Neuronal stem cell (in vitro differentiated cells): ENCODE measurements at regions not wholly inside any gene's neighbourhood (a gene's known extent, or its start where the extent isn't known, plus 50 kb on each side); places are given as distances from the start of the nearest gene placed in this dataset.

Source experiments
- DNase-seq: peaks from one replicate; pipeline ENCODE4 v3.0.0-alpha.2; 2013; ENCODE audit warnings: low spot score
- H2AFZ ChIP-seq: one replicate; pipeline ENCODE4 v1.6.1; 2013; ENCODE audit warnings: mild to moderate bottlenecking, low read length, inconsistent platforms
- H2AK5ac ChIP-seq: 2 replicates; pipeline ENCODE4 v1.6.1; 2013; ENCODE audit warnings: low read depth, mild to moderate bottlenecking, inconsistent platforms, low read length, moderate library complexity, mixed read lengths
- H2BK120ac ChIP-seq: 2 replicates; pipeline ENCODE4 v1.6.1; 2013; ENCODE audit warnings: low read depth, mild to moderate bottlenecking, inconsistent platforms, low read length, moderate library complexity, mixed read lengths
- H2BK12ac ChIP-seq: one replicate; pipeline ENCODE4 v1.6.1; 2013; ENCODE audit warnings: low read length, inconsistent platforms
- H2BK15ac ChIP-seq: 2 replicates; pipeline ENCODE4 v1.6.1; 2013; ENCODE audit warnings: mild to moderate bottlenecking, low read length, inconsistent platforms, mixed read lengths
- H2BK5ac ChIP-seq: one replicate; pipeline ENCODE4 v1.6.1; 2013; ENCODE audit warnings: inconsistent platforms, mild to moderate bottlenecking, low read length, moderate library complexity
- H3K14ac ChIP-seq: one replicate; pipeline ENCODE4 v1.6.1; 2013; ENCODE audit warnings: low read length, inconsistent platforms
- H3K18ac ChIP-seq: 2 replicates; pipeline ENCODE4 v1.6.1; 2013; ENCODE audit warnings: low read length, inconsistent platforms
- H3K23ac ChIP-seq: 2 replicates; pipeline ENCODE4 v1.6.1; 2013; ENCODE audit warnings: low read depth, mild to moderate bottlenecking, mixed read lengths, low read length, inconsistent platforms; ENCODE audit not compliant: poor library complexity
- H3K27ac ChIP-seq: replicated peaks from 3 replicates; pipeline ENCODE4 v1.5.1; 2013; ENCODE audit warnings: low read length, inconsistent platforms
- H3K27me3 ChIP-seq, 3 experiments: 2 replicates each; pipeline ENCODE4 v1.6.1; 2013; ENCODE audit warnings: low read length in 3 of 3, mild to moderate bottlenecking in 2 of 3, inconsistent platforms in 1 of 3, low read depth in 1 of 3, mixed read lengths in 1 of 3, moderate library complexity in 1 of 3; ENCODE audit not compliant: control insufficient read depth in 3 of 3, insufficient read depth in 3 of 3
- H3K36me3 ChIP-seq, 2 donors: replicated peaks in 1 of 2; 2 replicates each; pipeline ENCODE4 v1.6.1; 2013; ENCODE audit warnings: low read length in 2 of 2; ENCODE audit not compliant: control insufficient read depth in 2 of 2, insufficient read depth in 2 of 2
- H3K4ac ChIP-seq: 2 replicates; pipeline ENCODE4 v1.6.1; 2013; ENCODE audit warnings: inconsistent platforms, mild to moderate bottlenecking, low read length, moderate library complexity
- H3K4me1 ChIP-seq, 2 donors: 1 replicate in 1 of 2; 2 replicates in 1 of 2; pipeline ENCODE4 v1.6.1; 2013; ENCODE audit warnings: low read length in 2 of 2, low read depth in 1 of 2; ENCODE audit not compliant: control insufficient read depth in 2 of 2, insufficient read depth in 1 of 2
- H3K4me2 ChIP-seq: one replicate; pipeline ENCODE4 v1.6.1; 2013; ENCODE audit warnings: mild to moderate bottlenecking, low read length, inconsistent platforms; ENCODE audit not compliant: insufficient read depth, poor library complexity, severe bottlenecking
- H3K4me3 ChIP-seq, 2 donors: 2 replicates each; pipeline ENCODE4 v1.5.1; 2013; ENCODE audit warnings: low read length in 2 of 2, mild to moderate bottlenecking in 2 of 2, inconsistent platforms in 1 of 2, moderate library complexity in 1 of 2
- H3K79me1 ChIP-seq: one replicate; pipeline ENCODE4 v1.6.1; 2013; ENCODE audit warnings: low read depth, mild to moderate bottlenecking, inconsistent platforms, low read length, moderate library complexity
- H3K9ac ChIP-seq: one replicate; pipeline ENCODE4 v1.6.1; 2013; ENCODE audit warnings: mild to moderate bottlenecking, low read depth, low read length, inconsistent platforms; ENCODE audit not compliant: poor library complexity
- H3K9me3 ChIP-seq, 2 donors: replicated peaks in 1 of 2; 2 replicates each; pipeline versions ENCODE3 to v1.6.1; 2013; ENCODE audit warnings: low read length in 2 of 2, mild to moderate bottlenecking in 2 of 2, inconsistent platforms in 1 of 2, low read depth in 1 of 2, mixed read lengths in 1 of 2, moderate library complexity in 1 of 2; ENCODE audit not compliant: control insufficient read depth in 2 of 2, insufficient read depth in 1 of 2
- H4K8ac ChIP-seq: one replicate; pipeline ENCODE4 v1.6.1; 2013; ENCODE audit warnings: low read depth, mild to moderate bottlenecking, inconsistent platforms, low read length, moderate library complexity
- H4K91ac ChIP-seq: one replicate; pipeline ENCODE4 v1.6.1; 2013; ENCODE audit warnings: low read length, low read depth, mild to moderate bottlenecking, inconsistent platforms; ENCODE audit not compliant: poor library complexity
- WGBS, 2 donors: extraction: QIAGEN DNeasy Blood & Tissue Kit; methylation state at CpG; one replicate each; pipeline ENCODE4 v1.1.7; 2013; ENCODE audit warnings: missing lambda C conversion rate in 2 of 2, mixed read lengths in 1 of 2; ENCODE audit not compliant: insufficient read length in 2 of 2, insufficient replicate concordance in 1 of 2; ENCODE audit errors: extremely low coverage in 2 of 2; 5-methylcytosine and 5-hydroxymethylcytosine counted together

GRCh38 chr14:25108291-25108690 is 58.3 kb upstream of the STXBP6 start:
- no peaks in the 10 kb centered on the region for H3K27me3 ChIP-seq
- H3K23ac ChIP-seq, result no peak overlapping the region
- H3K79me1 ChIP-seq, result no peaks in the 10 kb centered on the region
- no CpG with 5 or more reads among the region's 2 CpGs for WGBS, 2 donors
- H3K4me1 ChIP-seq, result peaks cover 0 to 3% of the 10 kb centered on the region in 2 donors
- no peak for DNase-seq
- H3K4me2 ChIP-seq, result no peak overlapping the region
- H3K4me3 ChIP-seq, result no peak overlapping the region
- no peak overlapping the region for H3K18ac ChIP-seq
- H3K27ac ChIP-seq, result no peak overlapping the region
- H3K9me3 ChIP-seq, result no peaks in the 10 kb centered on the region
- H2BK15ac ChIP-seq, result no peak overlapping the region
- H2AK5ac ChIP-seq, result no peak overlapping the region
- H2AFZ ChIP-seq, result no peak overlapping the region
- H3K36me3 ChIP-seq, result no peaks in the 10 kb centered on the region
- no peak overlapping the region for H2BK120ac ChIP-seq
- H3K9ac ChIP-seq, result no peak overlapping the region
- H4K8ac ChIP-seq, result no peak overlapping the region
- no peak overlapping the region for H4K91ac ChIP-seq
- H3K4ac ChIP-seq, result no peak overlapping the region
- H2BK12ac ChIP-seq, result no peak overlapping the region
- H2BK5ac ChIP-seq, result no peak overlapping the region
- H3K14ac ChIP-seq, result no peak overlapping the region

GRCh38 chr14:25103820-25104219 is 53.9 kb upstream of the STXBP6 start:
- no peaks in the 10 kb centered on the region for H3K27me3 ChIP-seq
- no peak overlapping the region for H3K4me3 ChIP-seq
- no peak for DNase-seq
- no peak overlapping the region for H2AK5ac ChIP-seq
- no peak overlapping the region for H3K18ac ChIP-seq
- no peak overlapping the region for H2AFZ ChIP-seq
- H3K9ac ChIP-seq, result no peak overlapping the region
- H2BK120ac ChIP-seq, result no peak overlapping the region
- no peak overlapping the region for H4K8ac ChIP-seq
- no peak overlapping the region for H3K4me2 ChIP-seq
- no peaks in the 10 kb centered on the region for H3K79me1 ChIP-seq
- no peaks in the 10 kb centered on the region for H3K36me3 ChIP-seq
- no peaks in the 10 kb centered on the region for H3K9me3 ChIP-seq
- no peak overlapping the region for H2BK5ac ChIP-seq
- no peak overlapping the region for H3K27ac ChIP-seq
- H3K14ac ChIP-seq, result no peak overlapping the region
- H2BK12ac ChIP-seq, result no peak overlapping the region
- no CpG with 5 or more reads among the region's 2 CpGs for WGBS, 2 donors
- H3K23ac ChIP-seq, result no peak overlapping the region
- no peak overlapping the region for H2BK15ac ChIP-seq
- no peak overlapping the region for H4K91ac ChIP-seq
- H3K4ac ChIP-seq, result no peak overlapping the region
- no peaks in the 10 kb centered on the region for H3K4me1 ChIP-seq

GRCh38 chr14:25103271-25103670 is 53.3 kb upstream of the STXBP6 start:
- Histone ChIP-seq H3K27me3 (no peaks in the 10 kb centered on the region), H3K9me3 (no peaks in the 10 kb centered on the region), H2BK5ac (no peak overlapping the region), H3K79me1 (no peaks in the 10 kb centered on the region), H3K18ac (no peak overlapping the region), H3K4me1 (no peaks in the 10 kb centered on the region), H3K9ac (no peak overlapping the region), H2BK120ac (no peak overlapping the region), H3K4ac (no peak overlapping the region), H3K27ac (no peak overlapping the region), H3K14ac (no peak overlapping the region), H2BK12ac (no peak overlapping the region), H3K4me2 (no peak overlapping the region), H4K91ac (no peak overlapping the region), H2AK5ac (no peak overlapping the region), H4K8ac (no peak overlapping the region), H2BK15ac (no peak overlapping the region), H3K36me3 (no peaks in the 10 kb centered on the region), H3K23ac (no peak overlapping the region), H3K4me3 (no peak overlapping the region), H2AFZ (no peak overlapping the region)
- no CpG with 5 or more reads among the region's 4 CpGs for WGBS, 2 donors
- DNase-seq, result no peak

GRCh38 chr14:25102788-25103187 is 52.8 kb upstream of the STXBP6 start:
- Histone ChIP-seq H3K4me1 (no peaks in the 10 kb centered on the region), H3K27ac (no peak overlapping the region), H2AFZ (no peak overlapping the region), H2BK12ac (no peak overlapping the region), H4K91ac (no peak overlapping the region), H3K4me2 (no peak overlapping the region), H2BK15ac (no peak overlapping the region), H2BK5ac (no peak overlapping the region), H3K23ac (no peak overlapping the region), H2BK120ac (no peak overlapping the region), H4K8ac (no peak overlapping the region), H3K79me1 (no peaks in the 10 kb centered on the region), H2AK5ac (no peak overlapping the region), H3K9ac (no peak overlapping the region), H3K4ac (no peak overlapping the region), H3K14ac (no peak overlapping the region), H3K4me3 (no peak overlapping the region), H3K9me3 (no peaks in the 10 kb centered on the region), H3K27me3 (no peaks in the 10 kb centered on the region), H3K36me3 (no peaks in the 10 kb centered on the region), H3K18ac (no peak overlapping the region)
- DNase-seq, result no peak
- WGBS, 2 donors, result no CpG with 5 or more reads among the region's 1 CpG
